ENCODE measurements at regions not wholly inside any gene's neighbourhood (a gene's known extent, or its start where the extent isn't known, plus 50 kb on each side); places are given as distances from the start of the nearest gene placed in this dataset.

DNA sequence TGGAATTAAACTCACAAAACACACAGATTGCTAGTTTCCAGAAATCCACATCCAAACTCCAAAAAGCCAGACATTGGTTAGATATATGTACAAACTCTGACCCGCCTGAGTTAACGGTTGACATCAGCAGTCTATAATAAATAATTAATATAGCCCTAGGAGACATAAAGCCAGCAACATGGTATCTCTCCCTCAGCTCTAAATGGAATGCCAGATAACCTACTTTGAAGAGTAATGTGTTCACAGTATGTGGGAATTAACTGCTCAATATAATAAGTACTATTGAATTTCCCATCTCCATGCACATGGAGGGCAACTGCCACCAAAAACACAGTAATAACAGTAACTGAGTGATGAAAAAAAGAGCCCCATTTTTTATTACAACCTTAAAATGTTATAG lies 383.2 kb downstream of the CD83 start:
- TF ChIP-seq POLR2AphosphoS5 (IDR thresholded peaks at IDR 0.05; ENCODE audit: low read depth) (no peak), GABPA (IDR thresholded peaks at IDR 0.05; ENCODE audit: low read depth) (no peak), SPI1 (IDR thresholded peaks at IDR 0.05; ENCODE audit: borderline replicate concordance, low read depth) (no peak)
- TF ChIP-seq, protein P1, sequence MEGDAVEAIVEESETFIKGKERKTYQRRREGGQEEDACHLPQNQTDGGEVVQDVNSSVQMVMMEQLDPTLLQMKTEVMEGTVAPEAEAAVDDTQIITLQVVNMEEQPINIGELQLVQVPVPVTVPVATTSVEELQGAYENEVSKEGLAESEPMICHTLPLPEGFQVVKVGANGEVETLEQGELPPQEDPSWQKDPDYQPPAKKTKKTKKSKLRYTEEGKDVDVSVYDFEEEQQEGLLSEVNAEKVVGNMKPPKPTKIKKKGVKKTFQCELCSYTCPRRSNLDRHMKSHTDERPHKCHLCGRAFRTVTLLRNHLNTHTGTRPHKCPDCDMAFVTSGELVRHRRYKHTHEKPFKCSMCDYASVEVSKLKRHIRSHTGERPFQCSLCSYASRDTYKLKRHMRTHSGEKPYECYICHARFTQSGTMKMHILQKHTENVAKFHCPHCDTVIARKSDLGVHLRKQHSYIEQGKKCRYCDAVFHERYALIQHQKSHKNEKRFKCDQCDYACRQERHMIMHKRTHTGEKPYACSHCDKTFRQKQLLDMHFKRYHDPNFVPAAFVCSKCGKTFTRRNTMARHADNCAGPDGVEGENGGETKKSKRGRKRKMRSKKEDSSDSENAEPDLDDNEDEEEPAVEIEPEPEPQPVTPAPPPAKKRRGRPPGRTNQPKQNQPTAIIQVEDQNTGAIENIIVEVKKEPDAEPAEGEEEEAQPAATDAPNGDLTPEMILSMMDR (IDR thresholded peaks at IDR 0.05; ENCODE audit: insufficient read depth, low read length): no peak
- TF ChIP-seq, protein P2, sequence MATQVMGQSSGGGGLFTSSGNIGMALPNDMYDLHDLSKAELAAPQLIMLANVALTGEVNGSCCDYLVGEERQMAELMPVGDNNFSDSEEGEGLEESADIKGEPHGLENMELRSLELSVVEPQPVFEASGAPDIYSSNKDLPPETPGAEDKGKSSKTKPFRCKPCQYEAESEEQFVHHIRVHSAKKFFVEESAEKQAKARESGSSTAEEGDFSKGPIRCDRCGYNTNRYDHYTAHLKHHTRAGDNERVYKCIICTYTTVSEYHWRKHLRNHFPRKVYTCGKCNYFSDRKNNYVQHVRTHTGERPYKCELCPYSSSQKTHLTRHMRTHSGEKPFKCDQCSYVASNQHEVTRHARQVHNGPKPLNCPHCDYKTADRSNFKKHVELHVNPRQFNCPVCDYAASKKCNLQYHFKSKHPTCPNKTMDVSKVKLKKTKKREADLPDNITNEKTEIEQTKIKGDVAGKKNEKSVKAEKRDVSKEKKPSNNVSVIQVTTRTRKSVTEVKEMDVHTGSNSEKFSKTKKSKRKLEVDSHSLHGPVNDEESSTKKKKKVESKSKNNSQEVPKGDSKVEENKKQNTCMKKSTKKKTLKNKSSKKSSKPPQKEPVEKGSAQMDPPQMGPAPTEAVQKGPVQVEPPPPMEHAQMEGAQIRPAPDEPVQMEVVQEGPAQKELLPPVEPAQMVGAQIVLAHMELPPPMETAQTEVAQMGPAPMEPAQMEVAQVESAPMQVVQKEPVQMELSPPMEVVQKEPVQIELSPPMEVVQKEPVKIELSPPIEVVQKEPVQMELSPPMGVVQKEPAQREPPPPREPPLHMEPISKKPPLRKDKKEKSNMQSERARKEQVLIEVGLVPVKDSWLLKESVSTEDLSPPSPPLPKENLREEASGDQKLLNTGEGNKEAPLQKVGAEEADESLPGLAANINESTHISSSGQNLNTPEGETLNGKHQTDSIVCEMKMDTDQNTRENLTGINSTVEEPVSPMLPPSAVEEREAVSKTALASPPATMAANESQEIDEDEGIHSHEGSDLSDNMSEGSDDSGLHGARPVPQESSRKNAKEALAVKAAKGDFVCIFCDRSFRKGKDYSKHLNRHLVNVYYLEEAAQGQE (IDR thresholded peaks at IDR 0.05; ENCODE audit: insufficient replicate concordance, low read depth): no peak
- Histone ChIP-seq H3K27ac (replicated peaks) (no peak overlapping the region), H3K4me3 (replicated peaks; ENCODE audit: insufficient read depth, low read length) (no peak overlapping the region), H3K27me3 (ENCODE audit: insufficient read depth, poor library complexity, severe bottlenecking) (no peaks in the 10 kb centered on the region)
- no peak for DNase-seq (ENCODE audit: low read depth in 1 of 2, low spot score in 1 of 2)

DNA sequence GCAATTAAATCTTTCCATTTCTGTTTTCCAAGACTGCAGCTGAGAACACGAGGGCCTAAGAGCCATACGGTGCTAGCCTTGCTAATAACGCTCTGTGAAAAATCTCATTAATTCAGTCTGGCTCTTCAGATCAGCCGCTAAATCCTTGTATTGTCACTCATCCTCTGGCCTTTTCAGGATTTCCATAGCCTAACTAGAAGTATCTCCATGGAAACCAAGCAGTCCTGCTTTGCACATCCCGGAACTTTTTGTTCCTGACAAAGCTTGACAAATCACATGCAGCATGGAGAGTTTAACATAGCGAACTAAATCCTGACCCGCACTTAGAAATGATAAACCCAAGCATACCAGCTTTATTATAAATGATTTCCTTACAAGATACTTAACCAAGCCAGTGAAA lies 383.7 kb downstream of the CD83 start:
- TF ChIP-seq SPI1 (IDR thresholded peaks at IDR 0.05; ENCODE audit: borderline replicate concordance, low read depth) (no peak), POLR2AphosphoS5 (IDR thresholded peaks at IDR 0.05; ENCODE audit: low read depth) (no peak), GABPA (IDR thresholded peaks at IDR 0.05; ENCODE audit: low read depth) (no peak)
- TF ChIP-seq, protein P1 (IDR thresholded peaks at IDR 0.05; ENCODE audit: insufficient read depth, low read length): no peak
- TF ChIP-seq, protein P2 (IDR thresholded peaks at IDR 0.05; ENCODE audit: insufficient replicate concordance, low read depth): no peak
- H3K27ac ChIP-seq (replicated peaks): no peak overlapping the region
- DNase-seq (ENCODE audit: low read depth in 1 of 2, low spot score in 1 of 2): no peak
- no peak overlapping the region for H3K4me3 ChIP-seq (replicated peaks; ENCODE audit: insufficient read depth, low read length)
- H3K27me3 ChIP-seq (ENCODE audit: insufficient read depth, poor library complexity, severe bottlenecking): no peaks in the 10 kb centered on the region

DNA sequence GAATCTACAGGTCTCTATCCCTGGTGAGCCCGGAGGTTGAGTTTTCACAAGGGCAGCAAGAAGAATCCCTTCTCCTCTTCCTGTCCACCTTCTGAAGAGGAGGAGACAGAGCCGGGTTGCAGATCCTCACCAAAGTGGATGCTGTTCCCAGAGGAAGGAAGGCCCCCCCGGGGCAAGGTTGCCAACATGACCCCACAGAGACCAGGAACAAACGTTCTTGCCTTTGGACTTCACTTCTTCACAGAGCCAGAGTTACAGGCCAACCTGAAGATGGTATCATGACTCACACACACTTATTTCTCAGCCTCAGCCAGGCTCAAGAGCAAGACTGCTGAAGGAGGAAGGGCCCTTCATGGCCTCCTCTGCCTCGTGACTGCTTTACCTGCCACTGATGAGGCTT lies 384.3 kb downstream of the CD83 start:
- DNase-seq (ENCODE audit: low read depth in 1 of 2, low spot score in 1 of 2): no peak
- Histone ChIP-seq H3K27me3 (ENCODE audit: insufficient read depth, poor library complexity, severe bottlenecking) (no peaks in the 10 kb centered on the region), H3K4me3 (replicated peaks; ENCODE audit: insufficient read depth, low read length) (no peak overlapping the region), H3K27ac (replicated peaks) (no peak overlapping the region)
- TF ChIP-seq SPI1 (IDR thresholded peaks at IDR 0.05; ENCODE audit: borderline replicate concordance, low read depth) (no peak), GABPA (IDR thresholded peaks at IDR 0.05; ENCODE audit: low read depth) (no peak), POLR2AphosphoS5 (IDR thresholded peaks at IDR 0.05; ENCODE audit: low read depth) (no peak)
- TF ChIP-seq, protein P2 (IDR thresholded peaks at IDR 0.05; ENCODE audit: insufficient replicate concordance, low read depth): no peak
- TF ChIP-seq, protein P1 (IDR thresholded peaks at IDR 0.05; ENCODE audit: insufficient read depth, low read length): no peak

Data from HL-60 (cell line).